ENCODE measurements at regions not wholly inside any gene's neighbourhood (a gene's known extent, or its start where the extent isn't known, plus 50 kb on each side); places are given as distances from the start of the nearest gene placed in this dataset.

DNA sequence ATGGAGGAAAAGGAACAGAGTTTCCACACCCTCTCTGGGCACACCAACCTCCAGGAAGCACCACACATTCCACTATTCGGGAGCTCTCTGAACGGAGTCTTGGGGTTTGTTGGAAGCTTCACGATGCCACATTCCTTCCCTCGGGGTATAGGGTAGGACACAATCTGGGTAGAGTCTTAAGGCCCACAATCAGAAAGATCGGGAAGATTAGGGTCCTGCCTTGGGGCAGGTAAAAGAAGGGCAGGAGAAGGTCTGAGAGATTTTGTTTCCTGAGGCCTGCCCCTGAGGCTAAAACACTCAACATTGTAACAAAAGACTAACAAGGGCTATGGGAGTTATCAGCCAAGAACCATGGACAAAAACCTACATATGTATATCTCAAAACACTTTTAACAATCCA, 89.2 kb upstream of the RAP2B start:
- DNase-seq (ENCODE audit: low spot score) = no peak

DNA sequence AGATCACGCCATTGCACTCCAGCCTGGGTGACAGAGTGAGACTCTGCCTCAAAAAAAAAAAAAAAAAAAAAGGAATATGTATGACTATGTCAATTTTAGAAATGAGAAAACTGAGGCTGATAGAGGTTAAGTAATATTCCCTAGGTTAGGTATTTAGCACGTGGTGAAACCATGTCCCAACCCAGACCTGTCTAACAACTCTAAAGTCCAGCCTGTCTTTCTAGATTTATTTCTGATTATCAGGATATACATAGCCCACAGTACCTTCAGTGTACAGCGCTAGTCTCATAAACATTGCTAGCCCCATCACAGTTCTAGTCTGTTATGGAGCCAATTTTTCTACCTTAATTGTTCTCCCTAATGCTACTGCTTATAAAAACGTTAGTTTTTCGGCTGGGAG, 88.4 kb upstream of the RAP2B start:
- DNase-seq (ENCODE audit: low spot score) = no peak

DNA sequence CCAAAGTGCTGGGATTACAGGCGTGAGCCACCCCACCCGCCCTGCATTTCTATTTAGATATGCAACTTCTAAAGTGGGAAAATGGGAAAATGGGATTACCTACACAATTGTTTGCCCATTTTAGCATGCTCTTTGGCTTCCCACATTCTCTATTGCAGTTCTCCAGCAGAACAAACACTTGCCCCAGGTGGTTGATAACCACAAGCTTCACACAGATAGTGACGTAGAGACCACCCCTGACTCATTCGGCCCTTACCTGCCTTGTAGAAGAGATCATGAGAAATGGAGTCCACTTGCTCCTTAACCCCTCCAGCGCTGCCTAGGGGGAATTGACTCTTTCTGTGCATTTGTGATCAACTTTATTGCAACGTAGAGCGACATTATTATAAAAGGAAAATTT, 83.2 kb upstream of the RAP2B start:
- no peak for DNase-seq (ENCODE audit: low spot score)

DNA sequence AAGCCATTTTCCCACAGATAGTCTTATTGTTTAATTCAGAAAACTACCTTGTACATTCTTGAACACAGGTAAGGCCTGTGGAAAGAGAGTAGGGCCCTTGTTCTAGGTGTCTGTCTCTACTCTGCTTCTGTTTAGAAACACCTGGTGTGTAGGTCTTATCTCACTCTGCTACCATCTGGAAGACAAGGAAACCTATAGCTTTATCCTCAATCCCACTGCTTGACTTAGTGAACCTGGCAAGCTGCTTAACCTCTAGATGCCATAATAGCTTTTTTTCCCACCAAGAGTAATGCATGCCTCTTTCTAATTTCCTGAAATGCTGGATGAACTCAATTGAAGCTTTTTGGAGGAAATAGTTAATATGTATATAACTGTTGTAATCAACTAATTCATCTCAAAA, 82.6 kb upstream of the RAP2B start:
- no peak for DNase-seq (ENCODE audit: low spot score)

DNA sequence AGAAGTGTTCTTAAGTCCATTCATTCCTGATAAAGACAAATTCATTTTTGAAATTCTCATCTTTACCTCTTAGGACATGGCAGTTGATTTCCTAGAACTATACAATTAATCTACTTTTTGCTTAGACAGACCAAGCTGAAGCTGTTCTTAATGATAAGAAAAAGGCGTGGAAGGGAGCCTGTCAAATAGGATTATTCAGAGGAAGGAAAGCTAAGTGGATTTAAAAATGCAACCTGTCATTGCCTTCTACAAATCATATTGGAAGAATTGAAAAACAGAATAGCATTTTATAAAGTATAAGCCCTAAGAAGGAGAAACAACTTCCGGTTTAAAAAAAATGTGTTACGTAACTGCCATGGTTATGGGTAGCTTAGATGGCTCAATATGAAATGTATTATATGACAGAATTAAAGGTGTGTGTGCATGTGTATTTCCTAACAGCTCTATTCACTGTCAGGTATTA, 81.2 kb upstream of the RAP2B start:
- DNase-seq (ENCODE audit: low spot score) = no peak

DNA sequence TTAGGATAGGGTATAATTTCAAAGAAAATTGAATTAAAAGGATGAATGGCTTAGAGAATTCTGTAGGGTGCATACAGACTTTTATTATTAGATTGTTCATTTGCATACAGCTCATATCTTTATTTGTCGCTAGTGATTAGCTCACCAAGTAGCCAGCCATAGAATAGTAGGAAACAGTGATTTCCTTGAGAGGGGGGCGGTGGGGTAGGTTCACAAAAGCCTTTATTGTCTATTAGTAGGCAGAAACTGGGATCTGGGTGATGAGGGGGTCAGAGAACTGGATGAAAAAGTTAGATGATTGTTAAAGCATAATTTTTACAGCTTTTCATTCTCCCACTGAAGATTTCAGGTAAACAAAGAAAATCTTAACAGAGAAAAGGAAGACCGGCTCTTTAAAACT, 77.6 kb upstream of the RAP2B start:
- no peak for DNase-seq (ENCODE audit: low spot score)

DNA sequence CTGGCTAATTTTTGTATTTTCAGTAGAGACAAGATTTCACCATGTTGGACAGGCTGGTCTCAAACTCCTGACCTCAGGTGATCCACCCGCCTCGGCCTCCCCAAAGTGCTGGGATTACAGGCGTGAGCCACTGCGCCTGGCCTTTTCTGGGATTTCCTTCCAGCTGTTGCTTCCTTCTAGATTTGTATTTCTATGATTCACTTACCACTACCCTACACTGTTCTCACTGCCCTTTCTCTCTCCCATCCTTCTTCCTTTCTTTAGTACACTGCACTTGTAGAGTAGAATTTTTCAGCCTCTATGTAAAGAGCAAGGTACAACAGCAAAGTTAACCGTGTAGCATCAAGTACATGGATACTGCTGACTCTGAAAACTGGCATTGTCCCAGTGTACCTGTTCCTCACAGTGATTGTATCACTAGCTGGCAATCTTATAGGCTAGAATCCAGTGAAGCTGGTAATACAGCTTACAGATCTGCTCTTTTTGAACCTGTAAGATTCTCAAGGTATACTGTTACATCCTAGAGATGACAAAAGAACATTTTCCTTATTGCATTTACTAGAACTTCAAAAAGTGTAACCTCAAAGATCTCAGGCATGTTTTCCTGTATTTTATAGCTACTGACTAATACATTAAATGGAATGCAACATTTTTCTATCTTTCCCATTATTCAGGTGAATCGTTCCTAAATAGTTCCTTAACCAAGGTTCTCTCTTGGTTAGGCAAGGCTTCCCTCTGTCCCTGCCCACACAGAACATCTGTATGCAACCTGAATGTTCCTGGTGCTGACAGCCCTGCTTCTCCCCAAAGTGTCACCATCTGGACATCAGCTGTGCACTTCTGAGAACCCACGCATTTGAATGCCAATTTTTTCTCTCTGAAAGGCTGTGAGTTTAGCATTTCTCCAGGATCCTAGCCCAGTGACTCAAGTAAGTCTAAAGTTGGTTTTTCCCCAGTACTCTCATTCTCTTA, 74.1 kb upstream of the RAP2B start:
- DNase-seq (ENCODE audit: low spot score) = peak; percentile 18

DNA sequence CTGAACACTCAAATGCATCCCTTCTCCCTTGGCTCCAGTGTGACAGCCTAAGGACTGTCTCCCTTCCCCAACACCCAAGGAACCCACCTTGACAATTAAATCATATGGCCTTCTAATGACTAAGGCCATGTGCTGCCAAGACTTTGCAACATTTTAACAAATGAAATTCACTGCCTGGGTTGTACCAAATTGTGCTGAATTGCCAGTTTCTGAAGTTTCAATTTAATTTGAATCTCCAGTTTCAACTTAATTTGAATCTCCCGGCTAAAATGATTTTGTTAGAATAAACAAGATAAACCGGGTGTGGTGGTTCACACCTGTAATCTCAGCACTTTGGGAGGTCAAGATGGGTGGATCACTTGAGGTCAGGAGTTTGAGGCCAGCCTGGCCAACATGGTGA, 72.4 kb upstream of the RAP2B start:
- DNase-seq (ENCODE audit: low spot score) = no peak

DNA sequence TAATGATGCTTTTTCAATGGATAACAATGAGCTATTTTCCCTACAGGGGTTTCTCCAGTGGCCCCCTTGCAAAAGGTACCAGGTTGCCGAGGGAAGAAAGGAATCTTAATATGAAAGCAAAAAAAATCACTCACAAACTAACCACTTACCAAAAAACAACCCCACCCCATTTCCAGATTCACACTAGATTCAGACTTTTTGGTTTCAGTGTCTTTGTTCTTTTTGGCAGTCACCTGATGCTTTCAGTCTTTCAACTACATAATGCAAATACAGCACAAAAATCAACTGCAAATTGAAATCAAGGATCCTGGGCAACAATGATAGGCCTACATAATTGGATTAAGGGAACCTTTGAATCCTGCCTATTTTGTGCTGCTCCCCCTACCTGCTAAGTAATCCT, 71.1 kb upstream of the RAP2B start:
- DNase-seq (ENCODE audit: low spot score) = no peak

DNA sequence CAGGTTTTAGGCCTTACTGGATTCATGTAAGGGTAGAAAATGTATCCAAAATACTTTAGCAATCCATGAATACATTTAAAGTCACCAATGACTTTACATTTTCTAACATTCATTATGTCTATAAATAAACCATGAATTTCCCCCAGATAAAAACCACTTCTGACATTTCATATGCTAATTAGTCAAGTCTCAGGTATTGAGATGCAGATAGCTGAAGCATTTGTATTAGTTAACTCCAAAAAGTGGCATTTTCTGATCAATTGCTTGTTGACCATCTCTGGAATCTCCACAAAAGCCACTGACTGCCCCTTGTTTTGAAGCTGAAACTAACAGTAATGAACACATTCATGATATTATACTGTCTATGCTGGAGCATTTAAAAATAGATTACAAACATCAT, 68.4 kb upstream of the RAP2B start:
- no peak for DNase-seq (ENCODE audit: low spot score)

DNA sequence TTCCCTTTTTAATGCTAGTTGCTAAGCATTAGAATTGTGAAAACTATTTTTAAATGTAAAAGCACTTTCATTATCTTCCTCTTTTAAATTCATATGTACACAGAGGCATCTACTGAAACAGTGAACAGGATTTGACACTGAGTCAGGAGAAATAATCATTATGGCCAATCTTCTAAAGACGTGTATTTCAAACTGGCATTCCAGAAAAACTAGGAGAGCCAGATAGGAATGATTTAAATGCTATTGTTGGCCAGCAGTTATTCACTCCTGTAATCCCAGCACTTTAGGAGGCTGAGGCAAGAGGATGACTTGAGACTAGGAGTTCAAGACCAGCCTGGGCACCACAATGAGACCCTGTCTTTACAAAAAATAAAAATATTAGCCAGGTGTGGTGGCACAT, 67.6 kb upstream of the RAP2B start:
- no peak for DNase-seq (ENCODE audit: low spot score)

DNA sequence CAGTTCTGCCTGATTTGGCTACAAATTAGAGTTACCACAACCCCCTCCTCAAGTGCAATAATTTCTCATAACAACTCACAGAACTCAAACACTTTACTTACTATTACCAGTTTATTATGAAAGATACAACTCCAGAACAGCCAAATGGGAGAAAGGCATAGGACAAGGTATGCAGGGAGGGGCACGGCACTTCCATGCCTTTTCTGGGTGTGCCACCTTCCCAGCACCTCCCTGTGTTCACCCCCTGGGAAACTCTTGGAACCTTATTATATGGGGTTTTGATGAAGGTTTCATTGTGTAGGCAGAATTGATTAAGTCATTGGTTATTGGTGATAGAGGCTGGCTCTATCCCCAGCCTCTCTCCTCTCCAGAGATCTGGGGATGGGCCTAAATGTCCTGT, 66.6 kb upstream of the RAP2B start:
- DNase-seq (ENCODE audit: low spot score) = no peak

DNA sequence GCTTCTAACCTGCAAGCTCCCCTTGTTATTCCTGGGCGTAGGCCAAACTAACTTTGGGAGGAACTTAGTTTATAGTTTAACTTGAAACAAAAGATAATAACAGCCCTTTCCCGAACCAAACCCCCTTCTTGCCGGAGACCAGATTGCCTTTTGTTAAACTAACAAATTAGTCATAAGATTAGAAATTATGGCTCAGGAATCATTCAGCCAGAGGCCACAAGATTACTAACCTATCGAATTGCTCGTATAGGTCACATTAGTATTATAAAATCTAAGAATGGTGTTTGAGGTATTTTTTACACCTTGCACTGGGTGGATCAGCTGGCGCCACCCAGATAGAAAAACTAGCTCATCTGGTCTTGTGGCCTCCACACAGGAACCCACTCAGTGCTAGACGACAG, 65.3 kb upstream of the RAP2B start:
- no peak for DNase-seq (ENCODE audit: low spot score)

DNA sequence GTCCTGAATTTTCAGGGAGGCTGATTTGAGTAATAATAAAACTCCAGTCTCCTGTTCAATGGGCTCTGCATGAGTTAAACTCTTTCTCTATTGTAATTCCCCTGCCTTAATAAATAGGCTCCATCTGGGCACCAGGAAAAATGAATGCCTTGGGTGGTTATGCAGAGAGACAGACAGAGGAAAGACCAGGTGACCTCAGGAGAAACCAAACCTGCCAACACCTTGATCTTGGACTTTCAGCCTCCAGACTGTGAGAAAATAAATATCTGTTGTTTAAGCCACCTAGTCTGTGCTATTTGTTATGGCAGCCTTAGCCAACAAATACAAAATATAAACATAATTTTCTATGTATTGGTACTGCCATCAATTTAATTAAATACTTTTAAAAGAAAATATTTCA, 64.8 kb upstream of the RAP2B start:
- DNase-seq (ENCODE audit: low spot score) = no peak

DNA sequence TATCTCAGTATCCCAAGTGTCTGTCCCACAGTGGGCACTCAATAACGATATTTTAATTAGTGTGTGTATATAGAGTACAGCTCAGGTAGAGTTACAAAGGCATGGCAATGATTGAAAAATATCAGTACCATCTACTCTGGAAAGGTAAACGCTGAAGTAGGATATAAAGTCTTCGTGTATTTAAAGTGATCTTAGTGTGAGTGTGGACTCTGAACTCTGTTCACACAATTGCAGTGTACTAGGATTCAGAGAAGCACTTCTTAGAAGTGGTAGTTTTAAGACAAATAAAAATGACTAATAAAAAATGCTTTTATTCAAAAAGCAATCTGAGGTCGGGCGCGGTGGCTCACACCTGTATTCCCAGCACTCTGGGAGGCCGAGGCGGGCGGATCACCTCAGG, 62.9 kb upstream of the RAP2B start:
- no peak for DNase-seq (ENCODE audit: low spot score)

DNA sequence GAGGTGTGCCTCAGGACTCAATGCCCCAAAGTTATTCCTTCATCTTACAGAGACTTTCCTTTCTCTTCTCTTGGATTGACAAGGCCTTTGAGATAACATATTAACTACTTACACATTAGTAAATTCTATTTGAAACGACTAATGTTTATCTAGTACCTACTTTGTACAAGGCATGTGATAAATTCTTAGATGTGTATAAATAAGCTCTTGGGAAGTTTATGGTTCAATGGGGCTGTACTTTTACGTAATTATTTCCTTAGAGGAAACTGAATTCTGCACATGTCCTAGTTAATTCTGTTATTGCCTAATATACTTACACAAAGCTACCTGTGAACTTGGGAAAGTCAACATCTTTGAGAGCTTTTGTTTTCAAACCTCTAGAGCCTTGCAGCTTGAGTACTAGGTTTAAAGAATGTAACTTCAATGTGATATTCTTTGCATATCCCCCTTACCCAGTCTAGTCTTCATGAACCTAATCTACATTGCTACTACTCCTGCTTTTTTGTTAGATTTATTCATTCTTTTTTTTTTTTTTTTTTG, 58.5 kb upstream of the RAP2B start:
- no peak for DNase-seq (ENCODE audit: low spot score)

DNA sequence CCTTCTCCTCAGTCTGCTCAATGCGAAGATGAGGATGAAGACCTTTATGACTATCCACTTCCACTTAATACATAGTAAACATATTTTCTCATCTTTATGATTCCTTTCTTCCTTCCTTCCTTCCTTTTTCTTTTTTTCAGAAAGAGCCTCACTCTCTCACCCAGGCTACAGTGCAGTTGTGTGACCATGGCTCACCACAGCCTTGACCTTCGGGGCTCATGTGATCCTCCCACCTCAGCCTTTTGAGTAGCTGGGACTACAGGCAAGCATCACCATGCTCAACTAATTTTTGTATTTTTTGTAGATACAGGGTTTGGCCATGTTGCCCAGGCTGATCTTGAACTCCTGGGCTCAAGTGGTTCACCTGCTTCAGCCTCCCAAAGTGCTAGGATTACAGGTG, 52.0 kb upstream of the RAP2B start:
- DNase-seq (ENCODE audit: low spot score) = no peak

DNA sequence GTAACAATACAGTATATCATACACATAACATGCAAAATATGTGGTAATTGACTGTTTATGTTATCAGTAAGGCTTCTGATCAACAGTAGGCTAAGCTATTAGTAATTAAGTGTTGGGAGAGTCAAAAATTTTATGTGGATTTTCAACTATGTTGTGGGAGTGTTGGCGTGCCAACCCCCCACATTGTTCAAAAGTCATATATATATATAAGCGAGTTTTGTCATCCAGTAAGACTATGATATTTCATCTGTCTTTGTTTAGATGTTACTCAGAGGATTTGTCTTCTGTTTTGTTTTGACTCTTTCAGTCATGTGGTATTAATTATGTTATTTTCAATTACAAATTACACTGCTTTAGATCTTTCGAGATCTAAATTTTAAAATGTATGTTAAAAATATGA, 51.0 kb upstream of the RAP2B start:
- no peak for DNase-seq (ENCODE audit: low spot score)
